HG03135 (cell line): ENCODE measurements at regions not wholly inside any gene's neighbourhood (a gene's known extent, or its start where the extent isn't known, plus 50 kb on each side); places are given as distances from the start of the nearest gene placed in this dataset.
"Not testable (repeated sequence)": the region's sequence is repeated elsewhere in the genome, so short reads cannot be mapped to it uniquely, and the experiment has no call there.

Source experiments
- ATAC-seq: cut with Tn5 transposase; IDR thresholded peaks from one replicate; pipeline ENCODE4 v1.9.1; 2021; ENCODE audit warnings: mild to moderate bottlenecking, moderate library complexity; ENCODE audit not compliant: unreplicated experiment

GRCh38 chr9:86634501-86634900, 280.3 kb upstream of the TUT7 start:
- ATAC-seq = no peak

- no peak for ATAC-seq
These were observed 279.7 kb upstream of the TUT7 start for GRCh38 chr9:86633945-86634344.

GRCh38 chr9:86632537-86632936, 278.3 kb upstream of the TUT7 start:
- ATAC-seq = no peak

GRCh38 chr9:86629530-86629929, 275.3 kb upstream of the TUT7 start:
- ATAC-seq = no peak

- ATAC-seq = no peak
These were observed 272.6 kb upstream of the TUT7 start for GRCh38 chr9:86626802-86627201.

GRCh38 chr9:86624630-86625029, 270.4 kb upstream of the TUT7 start:
- no peak for ATAC-seq

GRCh38 chr9:86614871-86615849, 260.9 kb upstream of the TUT7 start:
- ATAC-seq = no peak

GRCh38 chr9:86613943-86614342, 259.7 kb upstream of the TUT7 start:
- ATAC-seq = no peak

- ATAC-seq = not testable (repeated sequence)
These were observed 257.3 kb upstream of the TUT7 start for GRCh38 chr9:86611534-86611933.

- no peak for ATAC-seq
These were observed 251.1 kb upstream of the TUT7 start for GRCh38 chr9:86605303-86605702.

- ATAC-seq = no peak
These were observed 250.5 kb upstream of the TUT7 start for GRCh38 chr9:86604741-86605140.

- no peak for ATAC-seq
These were observed 248.5 kb upstream of the TUT7 start for GRCh38 chr9:86602715-86603114.

- ATAC-seq = no peak
These were observed 247.5 kb upstream of the TUT7 start for GRCh38 chr9:86601697-86602096.

GRCh38 chr9:86600977-86601376, 246.8 kb upstream of the TUT7 start:
- ATAC-seq = no peak

- no peak for ATAC-seq
These were observed 246.1 kb upstream of the TUT7 start for GRCh38 chr9:86600291-86600690.

- no peak for ATAC-seq
These were observed 245.4 kb upstream of the TUT7 start for GRCh38 chr9:86599561-86599960.

- no peak for ATAC-seq
These were observed 244.4 kb upstream of the TUT7 start for GRCh38 chr9:86598411-86599239.

- no peak for ATAC-seq
These were observed 240.5 kb upstream of the TUT7 start for GRCh38 chr9:86594724-86595123.

GRCh38 chr9:86591472-86591871, 237.3 kb upstream of the TUT7 start:
- ATAC-seq = no peak

- no peak for ATAC-seq
These were observed 235.5 kb upstream of the TUT7 start for GRCh38 chr9:86589730-86590129.

GRCh38 chr9:86589273-86589672, 235.1 kb upstream of the TUT7 start:
- no peak for ATAC-seq

- ATAC-seq = no peak
These were observed 231.9 kb upstream of the TUT7 start for GRCh38 chr9:86586144-86586494.
